ENCODE measurements at regions not wholly inside any gene's neighbourhood (a gene's known extent, or its start where the extent isn't known, plus 50 kb on each side); places are given as distances from the start of the nearest gene placed in this dataset.

DNA sequence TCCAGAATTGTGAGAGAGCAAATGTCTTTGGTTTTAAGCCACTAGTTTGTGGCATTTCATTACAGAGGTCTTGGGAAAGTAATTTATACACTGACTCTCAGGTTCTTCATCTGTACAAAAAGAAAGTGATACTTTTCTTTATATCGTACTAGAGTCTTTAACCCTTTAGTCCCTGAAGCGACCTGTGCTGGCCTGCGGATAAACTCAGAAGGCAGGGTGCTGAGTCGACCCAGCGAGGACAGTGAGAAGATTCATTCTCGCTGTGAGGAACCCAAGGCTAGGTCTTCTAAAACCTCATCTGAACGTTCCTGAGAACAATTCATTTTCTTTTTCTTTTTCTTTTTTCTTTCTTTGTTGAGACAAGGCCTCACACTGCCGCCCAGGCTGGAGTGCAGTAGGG, 514.2 kb upstream of the MGMT start:
- TF ChIP-seq, protein P1, sequence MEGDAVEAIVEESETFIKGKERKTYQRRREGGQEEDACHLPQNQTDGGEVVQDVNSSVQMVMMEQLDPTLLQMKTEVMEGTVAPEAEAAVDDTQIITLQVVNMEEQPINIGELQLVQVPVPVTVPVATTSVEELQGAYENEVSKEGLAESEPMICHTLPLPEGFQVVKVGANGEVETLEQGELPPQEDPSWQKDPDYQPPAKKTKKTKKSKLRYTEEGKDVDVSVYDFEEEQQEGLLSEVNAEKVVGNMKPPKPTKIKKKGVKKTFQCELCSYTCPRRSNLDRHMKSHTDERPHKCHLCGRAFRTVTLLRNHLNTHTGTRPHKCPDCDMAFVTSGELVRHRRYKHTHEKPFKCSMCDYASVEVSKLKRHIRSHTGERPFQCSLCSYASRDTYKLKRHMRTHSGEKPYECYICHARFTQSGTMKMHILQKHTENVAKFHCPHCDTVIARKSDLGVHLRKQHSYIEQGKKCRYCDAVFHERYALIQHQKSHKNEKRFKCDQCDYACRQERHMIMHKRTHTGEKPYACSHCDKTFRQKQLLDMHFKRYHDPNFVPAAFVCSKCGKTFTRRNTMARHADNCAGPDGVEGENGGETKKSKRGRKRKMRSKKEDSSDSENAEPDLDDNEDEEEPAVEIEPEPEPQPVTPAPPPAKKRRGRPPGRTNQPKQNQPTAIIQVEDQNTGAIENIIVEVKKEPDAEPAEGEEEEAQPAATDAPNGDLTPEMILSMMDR (conservative IDR thresholded peaks at IDR 0.05; ENCODE audit: low read depth, low read length) = no peak
- no peak for TF ChIP-seq EZH2 (IDR thresholded peaks at IDR 0.05; ENCODE audit: low read length, unreplicated experiment)

Measured in PC-3 (cell line).